ENCODE measurements at regions not wholly inside any gene's neighbourhood (a gene's known extent, or its start where the extent isn't known, plus 50 kb on each side); places are given as distances from the start of the nearest gene placed in this dataset.

DNA sequence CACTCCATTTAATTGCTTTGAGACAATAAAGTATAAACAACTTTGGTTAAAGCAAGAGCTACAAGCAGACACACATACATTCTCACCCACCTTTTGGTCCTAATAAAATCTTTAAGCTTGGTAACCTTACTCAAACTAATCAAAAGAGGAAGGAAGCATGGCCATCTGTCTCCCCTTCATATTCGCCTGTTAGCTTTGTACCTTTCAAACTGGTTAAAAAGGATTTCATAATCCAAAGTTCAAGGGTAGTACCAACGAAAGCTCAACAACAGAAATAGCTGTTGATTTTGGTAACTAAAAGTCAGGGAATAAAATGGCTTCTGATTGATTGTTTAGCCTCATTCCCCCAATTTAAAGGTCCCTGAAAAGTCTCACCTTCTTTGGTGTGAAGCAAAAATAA, 456.9 kb downstream of the BCAT1 start:
- H3K27ac ChIP-seq, result no peak overlapping the region
- TF ChIP-seq, protein P1, sequence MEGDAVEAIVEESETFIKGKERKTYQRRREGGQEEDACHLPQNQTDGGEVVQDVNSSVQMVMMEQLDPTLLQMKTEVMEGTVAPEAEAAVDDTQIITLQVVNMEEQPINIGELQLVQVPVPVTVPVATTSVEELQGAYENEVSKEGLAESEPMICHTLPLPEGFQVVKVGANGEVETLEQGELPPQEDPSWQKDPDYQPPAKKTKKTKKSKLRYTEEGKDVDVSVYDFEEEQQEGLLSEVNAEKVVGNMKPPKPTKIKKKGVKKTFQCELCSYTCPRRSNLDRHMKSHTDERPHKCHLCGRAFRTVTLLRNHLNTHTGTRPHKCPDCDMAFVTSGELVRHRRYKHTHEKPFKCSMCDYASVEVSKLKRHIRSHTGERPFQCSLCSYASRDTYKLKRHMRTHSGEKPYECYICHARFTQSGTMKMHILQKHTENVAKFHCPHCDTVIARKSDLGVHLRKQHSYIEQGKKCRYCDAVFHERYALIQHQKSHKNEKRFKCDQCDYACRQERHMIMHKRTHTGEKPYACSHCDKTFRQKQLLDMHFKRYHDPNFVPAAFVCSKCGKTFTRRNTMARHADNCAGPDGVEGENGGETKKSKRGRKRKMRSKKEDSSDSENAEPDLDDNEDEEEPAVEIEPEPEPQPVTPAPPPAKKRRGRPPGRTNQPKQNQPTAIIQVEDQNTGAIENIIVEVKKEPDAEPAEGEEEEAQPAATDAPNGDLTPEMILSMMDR (conservative IDR thresholded peaks at IDR 0.05), result no peak

DNA sequence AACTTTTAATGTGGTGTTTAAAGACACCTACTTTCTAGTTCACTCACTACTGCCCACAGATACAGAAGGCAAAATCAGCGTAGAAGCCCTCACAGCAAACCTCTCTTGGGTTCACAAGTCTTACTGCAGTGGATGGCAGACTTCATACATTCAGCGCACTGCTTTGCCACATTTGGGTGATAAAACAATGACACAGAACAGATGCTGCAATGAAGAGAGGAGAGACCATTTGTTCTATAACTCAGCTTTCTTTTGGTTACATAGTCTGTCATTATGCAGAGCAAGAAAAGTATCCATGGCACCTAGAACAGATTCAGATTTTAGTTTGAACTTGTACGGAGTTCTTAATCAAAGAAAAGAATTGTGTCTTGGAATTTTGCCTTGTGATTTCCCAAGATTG, 459.0 kb downstream of the BCAT1 start:
- no peak overlapping the region for H3K27ac ChIP-seq
- TF ChIP-seq, protein P1 (conservative IDR thresholded peaks at IDR 0.05), result no peak

DNA sequence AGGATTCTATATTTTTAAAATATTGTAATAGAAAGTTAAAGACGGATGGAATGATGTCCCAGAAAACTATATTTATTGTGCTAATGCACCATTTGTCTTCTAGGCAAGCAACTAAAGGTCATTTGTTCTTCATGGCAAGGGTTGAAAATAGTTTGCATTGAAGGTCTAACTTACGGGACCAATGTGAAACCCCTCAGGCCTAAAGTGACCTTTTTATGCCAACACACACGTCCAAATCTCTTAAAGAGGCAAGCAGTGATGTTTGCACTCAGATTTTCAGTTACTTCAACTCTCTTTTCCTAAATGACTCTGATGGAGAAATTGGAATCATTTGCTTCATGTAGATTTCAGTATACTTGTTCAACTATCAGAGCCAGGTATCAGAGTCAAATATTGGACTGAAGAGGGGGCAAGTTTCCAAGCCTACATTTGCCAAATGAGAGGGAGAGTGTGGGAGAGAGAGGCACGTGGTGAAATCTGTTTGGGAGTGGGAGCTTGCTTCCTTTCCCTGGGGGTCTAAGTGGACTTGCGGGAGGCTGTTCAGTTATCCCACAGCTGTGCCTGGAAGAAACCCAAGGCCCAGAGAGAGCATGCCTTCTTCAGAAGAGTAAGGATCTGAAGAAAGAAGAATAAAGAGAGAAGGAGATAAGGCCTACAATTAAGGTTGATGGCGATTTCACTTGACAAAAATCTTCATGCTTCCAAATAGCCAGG, 459.8 kb downstream of the BCAT1 start:
- H3K27ac ChIP-seq, result no peak overlapping the region

DNA sequence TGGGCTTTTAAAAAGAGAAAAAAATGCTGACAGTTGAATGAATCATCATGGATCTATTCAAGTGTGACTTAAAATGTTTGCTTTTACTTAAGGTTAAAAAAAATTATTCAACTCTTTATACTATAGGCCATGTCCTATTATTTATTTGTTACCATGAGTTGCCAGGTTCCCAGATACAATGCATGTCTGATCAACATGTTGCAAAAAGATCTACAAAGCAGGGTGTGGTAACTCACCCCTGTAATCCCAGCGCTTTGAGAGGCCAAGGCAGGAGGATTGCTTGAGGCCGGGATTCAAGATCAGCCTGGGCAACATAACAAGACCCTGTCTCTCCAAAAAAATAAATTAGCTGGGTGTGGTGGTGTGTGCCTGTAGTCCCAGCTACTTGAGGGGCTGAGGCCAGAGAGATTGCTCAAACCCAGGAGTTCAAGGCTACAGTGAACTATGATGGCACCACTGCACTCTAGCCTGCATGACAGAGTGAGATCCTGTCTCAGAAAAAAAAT, 460.8 kb downstream of the BCAT1 start:
- TF ChIP-seq, protein P1 (conservative IDR thresholded peaks at IDR 0.05), result no peak
- no peak overlapping the region for H3K27ac ChIP-seq

More for the DNA sequence above, 459.8 kb downstream of the BCAT1 start:
- TF ChIP-seq, protein P1 (conservative IDR thresholded peaks at IDR 0.05), result no peak

DNA sequence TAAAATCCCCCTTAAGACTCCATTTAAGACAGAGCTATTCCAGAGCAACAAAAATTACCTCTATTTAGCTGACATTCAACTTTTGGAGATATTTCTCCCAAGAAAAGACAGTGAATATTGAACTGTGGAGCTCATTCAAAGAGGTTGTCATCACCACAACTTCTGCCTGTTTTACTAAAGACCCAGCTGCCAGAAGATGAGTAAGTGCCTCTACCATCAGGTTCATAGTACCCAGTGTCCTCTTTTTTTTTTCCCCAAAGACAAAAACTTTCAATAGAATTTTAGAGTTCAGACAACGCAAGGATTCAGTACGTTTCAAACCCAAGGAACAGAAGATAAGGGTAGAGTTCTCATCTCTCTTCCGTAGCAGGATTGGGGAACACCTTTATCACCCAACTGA, 461.3 kb downstream of the BCAT1 start:
- TF ChIP-seq, protein P1 (conservative IDR thresholded peaks at IDR 0.05), result no peak
- no peak overlapping the region for H3K27ac ChIP-seq

DNA sequence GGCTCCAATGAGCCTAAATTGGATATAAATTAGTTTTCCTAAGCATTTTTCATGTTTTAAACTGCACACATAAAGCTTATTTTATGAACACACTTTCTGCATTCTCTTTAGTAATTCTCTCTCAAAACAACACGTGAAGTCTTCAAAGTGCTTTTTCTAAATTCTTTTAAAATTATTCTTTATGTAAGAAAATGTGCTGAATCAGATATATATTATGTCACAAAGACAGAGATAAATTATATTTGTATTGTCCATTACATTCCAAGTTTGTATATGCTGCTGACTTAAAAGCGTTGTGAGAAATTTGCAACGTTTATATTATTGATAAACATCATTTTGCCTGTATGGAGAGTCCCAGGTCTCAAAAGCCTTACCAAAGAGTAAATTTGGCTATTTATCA, 465.2 kb downstream of the BCAT1 start:
- no peak overlapping the region for H3K27ac ChIP-seq
- TF ChIP-seq, protein P1 (conservative IDR thresholded peaks at IDR 0.05), result no peak

DNA sequence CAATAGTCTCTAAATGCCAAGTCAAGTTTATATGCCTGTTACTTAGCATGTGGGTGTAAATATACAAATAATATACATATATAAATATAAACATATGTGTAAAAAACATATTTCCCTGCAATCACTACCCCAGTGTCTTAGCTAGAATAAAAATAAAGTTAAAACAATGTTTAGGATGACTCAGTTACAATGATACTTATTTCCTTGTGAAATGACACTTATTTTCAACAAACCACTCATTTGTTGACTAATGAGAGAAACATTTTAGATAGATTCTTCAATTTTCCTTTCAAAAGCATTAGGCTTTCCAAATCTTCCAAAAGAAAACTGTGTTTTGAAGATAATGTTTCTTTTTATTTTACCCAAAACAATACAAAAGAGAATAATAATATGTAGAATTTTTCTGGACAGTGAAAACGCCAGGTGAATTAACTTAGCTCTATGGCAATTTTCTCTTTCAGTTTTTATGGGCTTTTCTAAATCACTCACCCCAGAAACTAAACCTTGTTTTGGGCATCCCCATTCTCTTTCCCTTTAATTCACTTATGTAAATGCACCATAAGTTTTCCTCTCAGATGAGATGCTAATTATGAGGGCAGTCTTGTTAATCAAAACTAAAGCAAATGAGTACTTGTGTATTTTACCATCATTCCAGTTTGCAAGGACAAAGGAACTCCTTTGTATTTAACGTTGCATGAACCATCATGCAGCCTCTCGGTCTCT, 465.9 kb downstream of the BCAT1 start:
- no peak overlapping the region for H3K27ac ChIP-seq
- TF ChIP-seq, protein P1 (conservative IDR thresholded peaks at IDR 0.05), result no peak

Measured in VCaP (cell line).